HG02852 (cell line): ENCODE measurements at regions not wholly inside any gene's neighbourhood (a gene's known extent, or its start where the extent isn't known, plus 50 kb on each side); places are given as distances from the start of the nearest gene placed in this dataset.

Source experiments
- ATAC-seq: cut with Tn5 transposase; IDR thresholded peaks from one replicate; pipeline ENCODE4 v1.9.1; 2021; ENCODE audit warnings: mild to moderate bottlenecking, moderate library complexity; ENCODE audit not compliant: unreplicated experiment

GRCh38 chr12:127648321-127648720 lies 618.6 kb upstream of the TMEM132C start:
- no peak for ATAC-seq

GRCh38 chr12:127649961-127650360 lies 617.0 kb upstream of the TMEM132C start:
- no peak for ATAC-seq

- ATAC-seq: no peak
Observed at GRCh38 chr12:127650626-127651025, 616.3 kb upstream of the TMEM132C start.

GRCh38 chr12:127652281-127652680 lies 614.7 kb upstream of the TMEM132C start:
- ATAC-seq: no peak

- ATAC-seq: no peak
Observed at GRCh38 chr12:127654383-127654985, 612.5 kb upstream of the TMEM132C start.

- ATAC-seq: no peak
Observed at GRCh38 chr12:127655691-127656090, 611.3 kb upstream of the TMEM132C start.

- ATAC-seq: no peak
Observed at GRCh38 chr12:127656266-127656665, 610.7 kb upstream of the TMEM132C start.

- no peak for ATAC-seq
Observed at GRCh38 chr12:127657036-127657435, 609.9 kb upstream of the TMEM132C start.

- ATAC-seq: no peak
Observed at GRCh38 chr12:127660961-127661360, 606.0 kb upstream of the TMEM132C start.

GRCh38 chr12:127663716-127664115 lies 603.3 kb upstream of the TMEM132C start:
- no peak for ATAC-seq

- ATAC-seq: no peak
Observed at GRCh38 chr12:127664901-127665300, 602.1 kb upstream of the TMEM132C start.

- ATAC-seq: no peak
Observed at GRCh38 chr12:127667131-127667685, 599.8 kb upstream of the TMEM132C start.

GRCh38 chr12:127670294-127670693 lies 596.7 kb upstream of the TMEM132C start:
- no peak for ATAC-seq

GRCh38 chr12:127670796-127671195 lies 596.2 kb upstream of the TMEM132C start:
- ATAC-seq: no peak

GRCh38 chr12:127675936-127676335 lies 591.0 kb upstream of the TMEM132C start:
- no peak for ATAC-seq

- peak; percentile 69 for ATAC-seq
Observed at GRCh38 chr12:127677537-127678131, 589.3 kb upstream of the TMEM132C start.

- no peak for ATAC-seq
Observed at GRCh38 chr12:127678945-127679344, 588.0 kb upstream of the TMEM132C start.

GRCh38 chr12:127680516-127680915 lies 586.5 kb upstream of the TMEM132C start:
- no peak for ATAC-seq

- no peak for ATAC-seq
Observed at GRCh38 chr12:127681151-127681754, 585.7 kb upstream of the TMEM132C start.

GRCh38 chr12:127685491-127685890 lies 581.5 kb upstream of the TMEM132C start:
- ATAC-seq: no peak

- no peak for ATAC-seq
Observed at GRCh38 chr12:127685931-127686330, 581.0 kb upstream of the TMEM132C start.

GRCh38 chr12:127687181-127687580 lies 579.8 kb upstream of the TMEM132C start:
- ATAC-seq: no peak
